ENCODE measurements at regions not wholly inside any gene's neighbourhood (a gene's known extent, or its start where the extent isn't known, plus 50 kb on each side); places are given as distances from the start of the nearest gene placed in this dataset.

- DNase-seq, result no peak
These were observed 736.5 kb downstream of the VGLL3 start for GRCh38 chr3:86254480-86254879.

GRCh38 chr3:86251781-86252180 lies 739.2 kb downstream of the VGLL3 start:
- no peak for DNase-seq

- DNase-seq, result no peak
These were observed 741.1 kb downstream of the VGLL3 start for GRCh38 chr3:86249833-86250232.

GRCh38 chr3:86245360-86245759 lies 745.6 kb downstream of the VGLL3 start:
- no peak for DNase-seq

- no peak for DNase-seq
These were observed 746.0 kb downstream of the VGLL3 start for GRCh38 chr3:86244905-86245304.

- no peak for DNase-seq
These were observed 751.0 kb downstream of the VGLL3 start for GRCh38 chr3:86239946-86240345.

- DNase-seq, result no peak
These were observed 756.3 kb downstream of the VGLL3 start for GRCh38 chr3:86234506-86235254.

GRCh38 chr3:86230762-86231161 lies 760.2 kb downstream of the VGLL3 start:
- no peak for DNase-seq

GRCh38 chr3:86229775-86230094 lies 761.2 kb downstream of the VGLL3 start:
- DNase-seq, result no peak

GRCh38 chr3:86229086-86229774 lies 761.7 kb downstream of the VGLL3 start:
- DNase-seq, result no peak

- no peak for DNase-seq
These were observed 762.8 kb downstream of the VGLL3 start for GRCh38 chr3:86228101-86228500.

- DNase-seq, result no peak
These were observed 765.5 kb downstream of the VGLL3 start for GRCh38 chr3:86225461-86225860.

GRCh38 chr3:86221601-86222000 lies 769.3 kb downstream of the VGLL3 start:
- no peak for DNase-seq

GRCh38 chr3:86208772-86209171 lies 782.2 kb downstream of the VGLL3 start:
- no peak for DNase-seq

- DNase-seq, result no peak
These were observed 808.3 kb downstream of the VGLL3 start for GRCh38 chr3:86182606-86183005.

- no peak for DNase-seq
These were observed 810.3 kb downstream of the VGLL3 start for GRCh38 chr3:86180696-86181095.

GRCh38 chr3:86178095-86178494 lies 812.9 kb downstream of the VGLL3 start:
- no peak for DNase-seq

GRCh38 chr3:86176445-86176784 lies 814.5 kb downstream of the VGLL3 start:
- DNase-seq, result no peak

GRCh38 chr3:86175593-86176444 lies 815.1 kb downstream of the VGLL3 start:
- no peak for DNase-seq

- no peak for DNase-seq
These were observed 815.9 kb downstream of the VGLL3 start for GRCh38 chr3:86175051-86175536.

GRCh38 chr3:86173401-86173800 lies 817.5 kb downstream of the VGLL3 start:
- DNase-seq, result no peak

- no peak for DNase-seq
These were observed 822.4 kb downstream of the VGLL3 start for GRCh38 chr3:86168512-86168911.

- DNase-seq, result no peak
These were observed 828.4 kb downstream of the VGLL3 start for GRCh38 chr3:86162521-86162920.

- no peak for DNase-seq
These were observed 829.5 kb downstream of the VGLL3 start for GRCh38 chr3:86161493-86161892.
